GM19035 (cell line): ENCODE measurements at regions not wholly inside any gene's neighbourhood (a gene's known extent, or its start where the extent isn't known, plus 50 kb on each side); places are given as distances from the start of the nearest gene placed in this dataset.

Experiments used
- ATAC-seq: cut with Tn5 transposase; IDR thresholded peaks from one replicate; pipeline ENCODE4 v1.9.1; 2021; ENCODE audit not compliant: unreplicated experiment

DNA sequence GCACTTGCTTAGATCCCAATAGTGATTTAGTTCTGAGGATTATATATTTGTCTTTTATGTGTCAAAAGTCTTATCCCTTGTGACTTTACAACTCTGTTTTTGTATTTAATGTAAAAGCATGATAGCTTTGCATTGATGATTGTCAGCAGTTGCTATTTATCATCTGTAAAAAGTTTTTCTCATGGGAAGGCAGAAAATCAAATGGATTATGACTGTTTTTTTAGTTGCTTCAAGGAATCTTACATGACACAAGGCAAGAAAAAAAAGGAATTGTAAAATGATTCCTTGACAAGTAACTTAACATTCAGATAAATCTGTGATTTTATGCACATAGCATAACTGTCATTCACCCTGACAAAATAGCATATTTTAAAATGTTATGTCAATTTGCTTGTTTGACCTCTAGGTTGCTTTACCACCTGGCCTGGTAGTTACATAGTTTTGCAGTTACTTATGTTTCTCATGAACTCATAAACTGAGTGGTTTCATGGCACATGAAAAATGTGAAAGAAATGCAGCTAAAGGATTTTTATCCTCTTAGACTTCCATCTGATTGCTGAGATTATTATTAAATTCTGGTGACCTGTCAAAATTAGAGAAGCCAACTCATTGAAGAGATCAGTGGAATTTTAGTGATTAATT lies 622.6 kb downstream of the ADGRL2 start:
- no peak for ATAC-seq

DNA sequence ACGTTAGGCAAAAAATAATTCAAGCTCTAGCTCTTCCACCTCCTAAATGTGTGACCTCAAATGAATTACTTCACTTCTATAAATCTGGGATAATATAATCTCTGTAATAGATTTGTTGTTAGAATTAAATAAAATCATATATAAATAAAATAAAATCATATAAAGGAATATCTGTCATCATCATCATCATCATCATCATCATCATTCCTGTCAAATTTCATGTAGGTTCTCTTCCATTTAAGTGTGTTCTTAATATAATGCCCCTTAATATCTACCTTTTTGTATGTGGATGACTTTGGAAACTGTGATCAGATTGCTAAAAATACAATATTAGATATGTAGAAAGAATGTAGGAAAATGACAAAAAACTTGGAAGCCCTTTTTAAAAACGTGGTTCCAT lies 621.0 kb downstream of the ADGRL2 start:
- ATAC-seq = no peak

DNA sequence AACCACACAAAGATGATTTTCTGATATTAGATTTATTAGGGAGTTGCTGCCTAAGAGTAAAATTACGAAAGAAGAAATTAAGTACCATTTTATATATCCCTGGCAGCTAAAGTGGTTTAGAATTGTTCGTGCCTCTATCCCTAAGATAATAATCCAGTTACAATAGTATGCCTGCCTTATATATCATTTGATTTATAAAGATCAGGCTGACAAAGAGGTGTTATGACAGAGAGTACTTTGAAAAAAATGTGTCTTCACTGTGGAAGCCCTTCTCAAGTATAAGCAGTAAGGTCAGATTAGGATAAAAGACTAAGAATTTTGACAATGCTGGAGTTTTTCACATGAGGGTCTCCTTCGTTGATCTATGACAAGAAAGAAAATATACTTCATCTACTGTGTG lies 619.9 kb downstream of the ADGRL2 start:
- no peak for ATAC-seq

DNA sequence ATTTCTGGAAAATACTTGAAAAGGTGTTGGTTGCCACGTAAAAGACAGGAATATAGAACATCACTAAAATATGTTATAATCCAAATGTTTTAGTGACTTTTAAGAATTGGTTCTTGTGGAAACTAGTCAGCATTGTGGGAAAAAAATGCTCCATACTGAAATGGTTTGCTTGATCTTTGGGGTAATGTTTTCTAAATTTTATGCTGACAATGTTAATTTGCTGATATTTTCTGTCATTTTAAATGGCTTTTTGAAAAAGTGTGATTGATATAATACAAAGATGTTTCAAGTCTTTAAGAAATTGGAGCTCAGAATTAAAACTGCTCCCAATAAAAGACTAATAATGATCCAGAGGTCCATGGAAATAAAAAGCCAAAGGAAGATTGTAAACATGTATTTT lies 610.9 kb downstream of the ADGRL2 start:
- no peak for ATAC-seq

DNA sequence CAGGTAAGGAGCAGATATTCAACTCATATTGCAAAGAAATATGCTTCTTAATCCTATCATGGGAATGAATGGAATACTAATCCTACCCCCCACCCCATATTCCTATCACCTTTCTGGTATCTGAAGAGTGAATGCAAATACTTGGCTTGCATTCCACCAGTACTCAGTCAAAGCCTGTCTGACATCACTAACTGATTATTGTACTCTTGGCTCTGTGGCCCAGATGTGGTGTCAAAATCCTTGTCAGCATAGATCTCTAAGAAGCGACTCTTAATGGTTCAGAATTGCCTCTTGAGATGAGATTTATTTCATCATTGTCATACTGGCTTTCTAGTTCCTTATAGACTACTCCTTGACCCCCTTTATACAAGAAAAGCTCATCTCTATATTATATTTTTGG lies 604.6 kb downstream of the ADGRL2 start:
- no peak for ATAC-seq

DNA sequence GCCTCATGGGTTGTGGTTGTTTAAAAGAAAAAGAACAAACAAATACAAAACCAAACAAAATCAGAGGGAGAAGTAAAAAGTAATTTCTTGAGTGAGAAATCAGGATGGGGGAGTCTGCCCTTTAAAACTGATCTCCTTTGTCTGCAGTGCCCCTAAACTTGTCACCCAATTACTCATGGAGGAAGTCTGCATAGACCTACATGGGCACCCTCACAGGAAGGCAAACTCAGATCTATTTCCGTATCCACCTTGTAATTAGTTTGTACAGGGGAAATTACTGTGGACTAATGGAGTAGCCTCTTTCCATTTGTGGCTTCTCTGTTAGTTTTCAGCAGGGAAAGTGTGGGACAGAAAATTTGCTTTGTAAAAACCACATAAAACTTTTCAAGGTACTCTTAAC lies 600.4 kb downstream of the ADGRL2 start:
- no peak for ATAC-seq

DNA sequence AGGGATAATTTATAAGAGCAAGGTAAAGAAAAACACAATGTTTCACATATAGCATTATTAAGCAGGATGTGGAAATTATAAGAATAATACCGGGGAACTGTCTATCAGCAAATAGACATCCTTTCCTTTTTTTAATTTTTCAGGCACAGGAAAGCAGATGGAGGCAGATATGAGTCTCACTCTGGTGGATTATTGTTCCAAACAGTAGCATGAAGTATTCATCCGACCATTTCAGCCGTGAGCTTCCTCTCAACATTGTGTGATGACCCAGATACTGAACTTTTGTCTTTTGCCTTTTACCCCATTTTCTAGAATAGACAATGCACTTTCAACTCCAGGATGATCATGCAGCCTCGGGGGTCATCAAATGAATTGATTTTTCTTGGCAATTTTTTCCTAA lies 599.8 kb downstream of the ADGRL2 start:
- ATAC-seq = no peak

DNA sequence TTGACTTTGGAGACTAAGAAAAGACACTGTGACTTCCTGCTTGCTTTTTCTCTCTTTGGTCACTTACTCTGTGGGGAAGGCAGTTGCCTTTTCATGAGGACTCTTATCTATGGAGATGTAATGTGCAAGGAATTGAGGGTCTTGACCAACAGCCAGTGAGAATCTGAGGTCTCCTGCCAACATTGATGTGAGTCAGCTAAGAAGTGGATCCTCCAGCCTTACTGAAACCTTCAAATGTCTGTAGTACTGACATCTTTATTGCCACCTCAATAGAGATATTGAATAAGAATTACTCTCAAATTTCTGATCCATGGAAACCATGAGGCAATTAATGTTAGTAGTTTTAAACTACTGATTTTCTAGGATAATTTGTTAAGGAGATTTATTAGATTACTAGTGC lies 598.4 kb downstream of the ADGRL2 start:
- ATAC-seq = no peak

DNA sequence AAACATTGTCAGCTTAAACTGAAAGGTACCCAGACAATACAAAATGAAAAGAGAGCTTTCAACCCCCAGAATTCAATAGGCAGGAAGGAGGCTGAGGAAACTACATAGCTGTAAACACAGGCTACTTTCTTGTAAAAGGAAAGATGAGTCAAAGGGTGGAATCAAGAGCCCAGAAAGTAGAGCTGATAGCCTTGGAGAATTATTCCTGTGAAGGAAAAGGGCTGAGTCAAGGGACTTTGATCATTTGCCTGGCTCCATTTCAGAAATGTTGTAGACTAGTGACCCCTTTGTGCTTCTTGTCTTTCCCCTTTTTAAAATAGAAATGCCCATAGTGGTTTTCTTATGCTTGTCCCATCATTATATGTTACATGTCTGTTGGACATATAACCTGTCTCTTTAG lies 597.6 kb downstream of the ADGRL2 start:
- no peak for ATAC-seq

DNA sequence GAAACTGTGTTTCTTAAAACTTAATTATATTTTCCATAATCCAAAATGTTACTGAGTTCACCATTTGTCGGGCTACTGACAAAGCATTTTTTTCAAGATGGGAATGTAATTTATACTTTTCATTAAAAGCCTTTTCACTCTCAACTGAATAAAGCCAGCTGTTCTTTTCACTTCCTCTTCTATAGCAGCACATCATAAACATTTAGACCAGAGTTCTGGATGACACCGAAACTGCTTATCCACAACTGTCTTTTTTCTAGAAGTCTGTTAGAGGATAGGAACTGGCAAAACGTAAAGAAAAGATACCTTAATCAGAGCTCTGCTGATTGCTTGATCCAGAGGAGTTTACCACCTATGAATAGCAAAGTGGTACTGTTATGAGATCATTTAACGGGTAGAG lies 594.7 kb downstream of the ADGRL2 start:
- ATAC-seq = no peak

DNA sequence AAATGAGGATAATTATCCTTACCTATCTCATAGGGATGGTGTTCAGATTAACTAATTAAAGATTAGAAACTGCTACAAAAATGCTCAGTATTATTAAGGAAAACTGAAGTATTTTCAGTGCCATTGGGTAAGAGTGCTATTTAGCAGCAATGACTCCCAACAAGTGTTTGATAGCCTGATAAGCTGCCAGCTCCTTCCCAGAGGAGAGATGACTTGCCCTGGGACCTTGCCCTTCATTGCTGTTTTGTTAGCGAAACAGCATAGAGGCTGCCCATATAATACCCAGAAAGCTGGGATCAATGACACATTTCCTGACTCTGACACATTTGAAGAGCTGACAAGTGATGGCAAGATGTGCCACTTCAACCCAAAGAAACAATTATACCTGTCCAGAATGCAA lies 592.2 kb downstream of the ADGRL2 start:
- ATAC-seq = no peak

DNA sequence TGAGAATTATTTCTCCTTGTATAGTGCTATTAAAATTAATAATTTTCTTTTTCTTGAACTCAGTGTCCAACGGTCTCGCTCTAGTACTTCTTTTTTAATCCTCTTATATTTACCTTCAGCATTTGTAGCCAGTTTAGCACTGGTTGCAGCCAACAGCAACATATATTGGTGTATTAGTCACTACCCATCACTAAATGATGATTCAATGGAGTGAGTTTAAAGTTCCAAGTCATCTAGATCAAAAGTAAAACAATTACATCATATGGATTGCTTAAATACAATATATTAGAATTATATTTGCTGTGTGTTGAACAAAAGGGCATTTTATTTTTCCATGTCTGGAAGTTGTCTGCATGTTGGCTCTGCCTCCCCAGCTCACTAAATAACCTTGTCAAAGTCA lies 591.8 kb downstream of the ADGRL2 start:
- ATAC-seq = no peak

DNA sequence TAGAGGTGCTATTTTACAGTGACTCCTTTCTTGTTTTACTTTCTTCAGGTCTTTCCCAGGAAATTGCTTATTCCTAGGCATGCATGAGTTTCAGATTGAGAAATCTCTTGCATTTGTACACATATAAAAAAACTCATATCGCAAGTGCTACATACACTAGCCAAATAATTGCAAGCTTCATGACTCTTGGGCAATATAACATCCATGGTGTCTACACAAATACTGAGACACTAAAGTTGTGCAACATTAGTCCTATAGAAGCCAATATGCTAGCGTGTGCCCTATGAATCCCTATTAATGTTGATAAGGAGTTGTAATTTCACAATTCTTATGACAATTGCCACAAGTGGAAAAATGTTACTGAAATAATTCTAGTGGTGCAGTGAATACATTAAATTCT lies 591.0 kb downstream of the ADGRL2 start:
- no peak for ATAC-seq

DNA sequence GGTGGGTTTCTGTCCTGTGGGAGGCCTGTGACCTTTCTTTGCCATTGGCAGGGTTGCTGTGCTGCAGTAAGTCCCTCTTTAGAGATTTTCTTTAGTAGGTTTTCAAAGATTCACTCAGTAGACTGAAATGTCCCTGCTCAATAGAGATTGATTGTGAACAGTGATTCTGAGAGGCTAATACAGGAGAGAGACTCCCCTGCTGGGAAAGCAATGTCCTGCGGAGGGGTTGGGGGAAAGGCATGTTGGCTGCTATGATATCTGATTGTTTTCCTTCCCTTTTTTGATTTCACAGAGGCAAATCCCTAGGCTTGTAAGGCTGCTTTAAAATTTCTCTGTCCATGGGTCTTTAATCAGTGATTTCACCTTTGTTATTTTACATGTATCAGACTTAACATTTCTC lies 589.9 kb downstream of the ADGRL2 start:
- no peak for ATAC-seq

DNA sequence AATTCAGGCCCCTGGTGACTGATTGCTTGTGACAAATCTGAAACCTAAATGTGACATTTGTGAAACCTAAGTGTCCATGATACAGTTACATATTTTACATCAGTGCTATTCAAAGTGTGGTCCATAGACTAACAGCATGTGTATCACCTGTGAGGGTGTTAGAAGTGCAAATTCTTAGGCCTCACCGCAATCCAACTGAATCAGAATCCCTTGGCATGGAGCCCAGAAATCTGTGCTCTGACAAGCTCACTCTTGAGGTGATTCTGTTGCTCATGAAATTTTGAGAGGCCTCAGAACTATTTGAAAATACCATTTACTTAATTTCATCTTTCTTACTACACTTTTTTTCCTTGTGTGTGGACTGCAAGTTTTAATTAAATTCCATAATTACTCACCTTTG lies 587.9 kb downstream of the ADGRL2 start:
- no peak for ATAC-seq

DNA sequence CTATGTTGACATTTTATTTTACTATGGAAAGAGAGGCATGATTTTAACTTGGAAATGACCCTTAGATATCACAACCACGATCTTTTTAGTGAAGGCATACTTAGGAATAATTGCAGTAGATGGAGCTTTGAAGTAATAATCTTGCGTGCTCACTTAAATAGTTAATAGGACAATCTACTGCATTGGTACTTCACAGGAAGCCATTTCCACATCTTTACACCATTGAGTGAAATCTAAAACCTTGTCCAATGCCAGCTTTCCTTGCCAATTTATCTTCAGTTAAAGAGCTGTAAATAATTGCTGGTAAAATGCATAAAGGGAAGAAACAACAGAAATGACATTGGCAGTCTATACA lies 586.3 kb downstream of the ADGRL2 start:
- no peak for ATAC-seq

DNA sequence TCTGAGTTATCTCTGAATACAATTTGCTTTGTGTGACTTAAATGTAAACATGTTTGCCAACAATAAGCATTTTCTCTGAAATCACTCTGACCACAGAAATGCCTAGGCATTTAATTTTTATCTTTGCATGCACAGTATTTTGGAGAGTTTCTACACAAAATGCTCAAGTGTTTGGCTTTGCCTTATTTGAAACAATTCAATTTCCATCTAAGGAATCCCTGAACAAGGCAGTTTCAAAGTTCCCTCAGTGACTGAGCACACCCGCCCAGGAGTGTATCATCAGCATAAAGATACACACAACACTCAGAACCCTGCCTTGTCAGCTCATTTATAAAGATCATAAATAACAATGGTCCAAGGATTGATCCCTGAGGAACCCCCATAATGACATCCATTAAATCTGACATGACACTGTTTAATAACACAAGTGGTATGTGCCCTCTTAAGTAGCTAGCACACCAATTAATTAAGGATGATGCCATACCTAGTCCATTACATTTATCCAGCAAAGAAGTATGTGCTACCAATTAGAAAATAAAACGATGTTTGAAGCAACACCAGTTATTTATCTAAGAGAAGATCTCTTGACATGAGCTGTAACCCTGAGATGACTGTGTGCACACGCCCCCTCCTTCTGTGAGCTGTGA lies 585.8 kb downstream of the ADGRL2 start:
- ATAC-seq = no peak

DNA sequence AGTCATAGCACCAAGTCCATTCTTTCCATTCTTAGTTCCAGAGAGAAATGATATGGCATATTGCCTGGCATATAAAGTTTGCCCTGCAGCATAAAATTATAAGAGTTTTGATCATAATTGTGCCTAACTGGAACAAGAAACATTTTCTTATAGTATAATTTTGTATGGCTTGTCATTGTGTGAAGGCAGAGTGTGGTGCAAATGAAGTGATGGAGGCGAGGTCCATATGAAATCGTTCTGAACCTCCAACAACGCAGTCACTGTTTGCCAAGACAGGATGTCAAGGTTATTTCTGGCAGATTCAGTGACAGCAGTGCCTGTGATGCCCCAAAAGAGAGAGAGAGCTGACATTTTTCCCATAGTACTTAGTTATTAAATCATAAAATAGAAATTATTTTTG lies 584.0 kb downstream of the ADGRL2 start:
- no peak for ATAC-seq

DNA sequence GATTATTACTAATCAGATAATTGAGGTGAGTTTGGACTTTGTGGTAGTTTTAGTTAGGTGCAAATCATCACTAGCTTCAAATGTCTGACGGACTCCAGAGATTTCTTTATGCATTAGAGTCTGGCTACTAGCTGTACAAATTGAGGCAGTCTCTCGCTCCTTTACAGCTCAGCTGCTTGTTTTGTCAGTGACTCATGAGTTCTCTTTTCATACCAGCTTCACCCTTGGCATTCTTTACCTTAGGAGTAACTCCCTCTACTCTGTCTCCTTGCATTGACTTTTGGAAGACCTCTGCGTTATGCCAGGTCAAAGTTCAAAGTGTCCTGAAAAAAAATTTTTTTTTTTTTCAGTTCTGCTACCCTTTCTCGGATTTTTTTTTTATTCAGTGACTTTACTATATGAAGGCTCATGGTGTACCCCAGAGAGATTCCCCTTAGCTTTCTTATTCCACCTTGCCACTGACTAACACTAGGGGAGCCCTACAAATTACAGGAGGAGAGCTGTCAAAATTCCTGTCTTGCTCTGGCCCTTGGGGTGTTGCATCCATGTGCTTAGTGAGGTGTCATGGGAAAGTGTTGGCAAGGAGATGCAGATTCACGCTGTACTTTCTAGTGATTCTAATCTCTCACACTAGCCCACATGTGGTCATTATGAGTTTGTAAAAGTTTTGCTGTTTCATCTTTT lies 576.6 kb downstream of the ADGRL2 start:
- ATAC-seq = no peak

DNA sequence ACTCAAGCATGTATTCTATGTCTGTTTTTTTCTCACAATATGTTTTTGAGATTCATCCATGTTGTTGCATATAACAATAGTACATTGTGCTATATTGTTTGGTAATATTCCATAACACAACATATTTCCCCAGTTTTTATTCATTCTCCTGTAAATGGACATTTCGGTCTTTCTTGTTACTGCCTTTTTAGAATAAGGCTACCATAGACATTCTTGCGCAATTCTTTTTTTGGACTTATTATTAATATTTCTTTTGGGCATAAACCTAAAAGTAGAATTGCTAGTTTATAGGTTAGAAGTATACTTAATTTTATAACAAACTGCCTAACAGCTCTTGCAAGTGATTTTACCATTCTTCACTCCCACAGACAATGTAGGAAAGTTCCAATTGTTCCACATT lies 573.0 kb downstream of the ADGRL2 start:
- ATAC-seq = no peak

DNA sequence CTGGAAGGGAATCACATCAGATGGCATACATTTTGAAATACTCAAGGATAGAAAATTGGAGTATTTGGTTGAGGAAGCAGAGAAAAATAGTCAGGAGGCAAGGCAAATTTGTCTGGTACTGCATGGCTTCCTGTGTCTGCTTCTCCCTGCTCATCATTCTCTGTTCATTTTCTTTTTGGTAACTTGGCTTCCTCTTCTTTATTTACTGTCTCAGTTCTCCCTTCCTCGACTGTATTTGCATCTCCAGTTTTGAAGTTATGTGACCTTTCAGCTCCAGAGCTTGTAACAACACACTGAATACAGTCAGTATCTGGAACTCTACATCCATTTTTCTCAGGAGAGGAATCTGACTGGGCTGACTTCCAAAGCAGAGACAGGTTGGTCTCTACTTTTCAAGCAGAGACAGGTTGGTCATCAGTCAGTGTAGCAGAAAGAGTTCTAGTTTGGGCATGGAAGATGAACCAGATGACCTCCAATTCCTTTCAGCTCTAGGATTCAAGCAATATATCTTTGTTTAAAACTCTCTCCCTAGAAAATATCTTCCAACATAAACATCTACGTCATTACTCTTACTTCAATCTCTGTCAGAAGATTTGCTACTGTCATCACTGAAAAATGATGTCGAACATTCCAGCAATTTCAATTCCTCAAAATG lies 571.2 kb downstream of the ADGRL2 start:
- no peak for ATAC-seq

DNA sequence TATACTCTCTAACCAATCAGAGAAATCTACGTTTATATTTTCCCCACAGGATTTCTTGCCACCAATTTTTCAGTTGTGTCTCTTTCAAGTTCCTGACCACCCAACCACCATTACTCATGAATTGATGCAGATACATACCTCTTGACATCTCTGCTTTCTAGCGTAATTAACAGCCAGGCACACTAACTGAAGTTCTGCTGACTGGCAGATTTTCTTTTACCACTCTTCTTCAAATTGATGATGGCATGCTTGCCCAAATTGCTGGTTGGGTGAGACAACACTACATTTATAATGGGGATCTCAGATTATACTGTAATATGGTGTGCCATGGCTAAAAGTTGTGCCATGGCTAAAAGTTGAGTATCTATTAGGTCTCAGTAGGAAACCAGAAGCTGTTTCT lies 566.7 kb downstream of the ADGRL2 start:
- ATAC-seq = no peak
